Astrocyte of the hippocampus (primary cell): ENCODE measurements at regions not wholly inside any gene's neighbourhood (a gene's known extent, or its start where the extent isn't known, plus 50 kb on each side); places are given as distances from the start of the nearest gene placed in this dataset.

Source experiments
- DNase-seq: peaks from one replicate; pipeline ENCODE4 v3.0.0; 2011; ENCODE audit warnings: low read depth, low spot score

GRCh38 chrX:124426288-124427169 lies 80.2 kb downstream of the SH2D1A start:
- peak; percentile 10 for DNase-seq

GRCh38 chrX:124433186-124433585 lies 86.8 kb downstream of the SH2D1A start:
- DNase-seq: no peak

- DNase-seq: no peak
Observed at GRCh38 chrX:124435616-124436015, 89.3 kb downstream of the SH2D1A start.

- no peak for DNase-seq
Observed at GRCh38 chrX:124440695-124441094, 94.3 kb downstream of the SH2D1A start.

- no peak for DNase-seq
Observed at GRCh38 chrX:124441971-124442590, 95.7 kb downstream of the SH2D1A start.

- DNase-seq: peak; percentile 3
Observed at GRCh38 chrX:124455966-124456365, 109.6 kb downstream of the SH2D1A start.

GRCh38 chrX:124459851-124460250 lies 113.5 kb downstream of the SH2D1A start:
- DNase-seq: peak; percentile 1

GRCh38 chrX:124462931-124463330 lies 116.6 kb downstream of the SH2D1A start:
- no peak for DNase-seq

- no peak for DNase-seq
Observed at GRCh38 chrX:124467202-124467601, 120.8 kb downstream of the SH2D1A start.

GRCh38 chrX:124475358-124475757 lies 129.0 kb downstream of the SH2D1A start:
- no peak for DNase-seq

GRCh38 chrX:124476562-124476961 lies 130.2 kb downstream of the SH2D1A start:
- no peak for DNase-seq

GRCh38 chrX:124478046-124478445 lies 131.7 kb downstream of the SH2D1A start:
- no peak for DNase-seq

- DNase-seq: no peak
Observed at GRCh38 chrX:124488412-124489161, 142.2 kb downstream of the SH2D1A start.

GRCh38 chrX:124493984-124494383 lies 147.6 kb downstream of the SH2D1A start:
- DNase-seq: no peak

GRCh38 chrX:124497386-124497785 lies 151.0 kb downstream of the SH2D1A start:
- peak; percentile 1 for DNase-seq

- no peak for DNase-seq
Observed at GRCh38 chrX:124501586-124501985, 155.2 kb downstream of the SH2D1A start.

GRCh38 chrX:124502166-124502565 lies 155.8 kb downstream of the SH2D1A start:
- no peak for DNase-seq

- DNase-seq: no peak
Observed at GRCh38 chrX:124502599-124502998, 156.2 kb downstream of the SH2D1A start.

GRCh38 chrX:124504111-124504983 lies 158.0 kb downstream of the SH2D1A start:
- DNase-seq: no peak

- DNase-seq: no peak
Observed at GRCh38 chrX:124506066-124506465, 159.7 kb downstream of the SH2D1A start.

- DNase-seq: peak; percentile 1
Observed at GRCh38 chrX:124507246-124507645, 160.9 kb downstream of the SH2D1A start.
